Stimulated activated naive CD8-positive, alpha-beta T cell treated with anti-CD3 and anti-CD28 coated beads, Interleukin-15, Interleukin-2, amounts not matched to agents 100 U/mL and 50 U/mL, for 24 hours (primary cell): ENCODE measurements at regions not wholly inside any gene's neighbourhood (a gene's known extent, or its start where the extent isn't known, plus 50 kb on each side); places are given as distances from the start of the nearest gene placed in this dataset.

Experiments
- ATAC-seq: fragments of 150-1000 bp; cut with Tn5 transposase; one replicate; pipeline ENCODE4 v1.10.0; 2021
- DNase-seq: peaks from one replicate; pipeline ENCODE4 v3.0.0; 2021

DNA sequence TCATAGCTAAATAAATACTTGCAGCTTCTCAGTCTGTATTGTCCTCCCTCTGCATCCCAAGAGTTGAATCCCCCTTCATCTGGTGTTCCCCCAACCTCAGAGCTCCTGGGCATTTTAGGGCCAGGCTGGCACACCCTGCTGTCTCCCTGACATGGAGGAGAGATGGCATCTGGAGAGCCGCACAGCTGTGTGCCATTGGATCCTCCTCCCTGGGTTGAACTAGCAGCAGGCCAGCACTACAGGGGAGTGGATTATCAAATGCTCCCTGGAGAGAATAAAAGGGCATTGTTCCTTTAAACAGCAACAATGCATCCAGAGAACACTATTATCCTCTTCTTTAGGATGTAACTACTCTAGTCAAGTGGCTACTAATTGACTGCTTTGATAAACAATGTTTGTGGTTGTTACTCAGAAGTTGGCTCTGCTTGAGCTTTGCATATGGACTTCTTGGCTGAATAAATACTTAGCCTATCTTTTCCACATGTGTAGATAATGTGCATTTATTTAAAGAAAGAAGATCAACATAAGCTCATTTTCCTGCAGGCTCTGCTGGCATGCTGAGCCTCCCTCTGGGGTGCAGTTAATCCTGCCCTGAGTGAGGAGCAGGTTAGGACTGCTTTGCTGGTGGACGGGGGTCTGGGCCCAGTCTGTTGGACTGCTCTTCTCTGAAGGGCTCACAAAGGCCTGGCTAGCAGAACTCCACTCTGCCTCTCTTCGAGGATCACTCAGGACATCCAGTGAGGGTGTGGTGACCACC is 897.2 kb downstream of the TBC1D22A start:
- DNase-seq (no peak), ATAC-seq (no peak)

DNA sequence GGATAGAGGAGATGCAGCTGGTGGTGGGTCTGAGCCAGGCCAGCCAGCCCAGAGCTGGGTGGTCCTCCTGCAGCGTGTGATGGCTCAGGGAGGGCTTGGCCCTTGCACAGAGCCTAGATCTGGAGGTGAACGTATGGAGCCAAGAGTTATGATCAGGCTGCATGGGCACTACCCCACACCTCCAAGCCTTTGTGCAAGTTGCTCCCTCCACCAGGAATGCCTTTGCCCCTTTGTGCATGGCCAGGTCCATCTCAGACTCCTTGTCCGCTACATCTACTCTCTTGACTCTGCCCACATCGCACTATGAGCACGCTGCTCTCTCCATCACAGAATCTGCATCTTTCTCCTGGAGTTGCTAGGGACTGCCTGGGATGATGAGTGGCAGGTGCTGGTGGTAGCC is 895.7 kb downstream of the TBC1D22A start:
- DNase-seq, result no peak
- no peak for ATAC-seq

DNA sequence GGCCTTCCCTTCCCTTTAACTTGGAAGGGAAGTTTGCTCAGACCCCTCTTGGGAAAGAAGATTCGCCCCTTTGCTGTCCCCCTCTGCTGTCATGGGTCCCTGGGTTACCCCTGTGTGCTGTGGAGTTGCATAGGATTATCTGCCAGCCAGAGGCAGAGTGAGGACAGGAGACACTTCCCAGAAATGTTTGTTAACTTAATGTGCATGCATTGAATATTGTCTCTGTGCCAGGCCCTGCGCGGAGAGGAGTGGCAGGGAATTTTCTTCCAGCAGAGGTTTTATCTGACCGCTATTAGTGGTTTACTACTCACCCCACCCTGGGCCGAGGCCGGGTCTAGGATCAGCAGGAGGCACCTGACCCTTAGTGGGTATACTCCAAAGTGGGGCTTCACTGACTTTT is 894.8 kb downstream of the TBC1D22A start:
- no peak for ATAC-seq

DNA sequence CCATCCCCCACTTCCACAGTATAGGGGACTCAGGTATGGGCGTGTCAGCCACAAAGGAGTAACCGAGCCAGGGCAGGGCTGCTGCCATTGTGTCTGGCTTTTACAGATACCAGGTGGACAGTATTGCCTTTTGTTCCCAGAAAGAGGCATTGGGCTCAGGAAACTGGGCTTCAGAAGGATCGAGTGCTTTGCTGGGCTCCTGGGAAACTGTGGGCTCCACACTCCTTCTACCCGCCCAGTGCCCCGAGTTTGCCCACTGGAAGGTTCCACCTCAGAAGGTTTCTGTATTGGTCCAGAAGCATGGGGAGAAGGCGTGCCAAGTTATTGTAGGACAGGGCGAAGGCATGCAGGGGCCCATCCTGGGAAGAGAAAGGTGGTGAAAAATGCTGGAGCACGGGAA is 894.4 kb downstream of the TBC1D22A start:
- ATAC-seq, result no peak

More for the DNA sequence above, 894.8 kb downstream of the TBC1D22A start:
- DNase-seq, result no peak

DNA sequence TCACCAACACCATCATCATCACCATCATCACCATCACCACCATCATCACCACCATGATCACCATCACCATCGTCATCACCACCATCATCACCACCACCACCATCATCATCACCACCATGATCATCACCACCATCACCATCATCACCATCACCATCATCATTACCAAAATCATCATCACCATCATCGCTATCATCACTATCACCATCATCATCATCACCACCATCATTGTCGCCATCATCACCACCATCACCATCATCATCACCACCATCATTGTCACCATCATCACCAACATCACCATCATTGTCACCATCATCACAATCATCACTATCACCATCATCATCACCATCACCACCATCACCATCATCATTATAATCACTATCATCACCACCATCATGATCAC is 893.5 kb downstream of the TBC1D22A start:
- DNase-seq (no peak), ATAC-seq (no peak)

More for the DNA sequence above, 894.4 kb downstream of the TBC1D22A start:
- DNase-seq, result no peak

DNA sequence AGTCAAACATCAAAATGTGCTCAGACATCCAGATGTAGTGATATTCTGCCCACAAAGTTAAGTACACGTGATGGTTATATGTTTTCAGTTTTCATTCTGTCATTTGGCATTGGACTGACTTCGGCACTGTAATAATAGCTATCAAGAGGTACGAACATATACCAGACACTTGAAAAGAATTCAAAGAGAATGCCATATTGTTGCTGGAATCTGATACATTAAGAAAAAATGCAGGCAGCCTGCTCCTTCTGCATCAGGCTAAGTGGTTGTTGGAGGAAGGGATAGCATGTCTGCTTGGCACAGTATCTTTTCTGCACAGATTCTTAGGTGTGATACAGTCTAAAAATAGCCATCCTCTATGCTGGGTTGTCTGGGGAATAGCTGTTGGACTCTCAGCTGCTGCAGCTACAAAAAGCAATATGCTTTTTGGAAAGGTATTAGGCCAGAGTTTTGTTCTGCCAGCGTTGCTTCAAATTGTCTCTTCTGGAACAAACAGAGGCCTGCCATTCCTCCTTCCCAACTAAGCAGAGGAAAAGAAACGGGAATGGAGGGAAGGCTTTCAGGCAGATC is 892.6 kb downstream of the TBC1D22A start:
- no peak for ATAC-seq
- no peak for DNase-seq

DNA sequence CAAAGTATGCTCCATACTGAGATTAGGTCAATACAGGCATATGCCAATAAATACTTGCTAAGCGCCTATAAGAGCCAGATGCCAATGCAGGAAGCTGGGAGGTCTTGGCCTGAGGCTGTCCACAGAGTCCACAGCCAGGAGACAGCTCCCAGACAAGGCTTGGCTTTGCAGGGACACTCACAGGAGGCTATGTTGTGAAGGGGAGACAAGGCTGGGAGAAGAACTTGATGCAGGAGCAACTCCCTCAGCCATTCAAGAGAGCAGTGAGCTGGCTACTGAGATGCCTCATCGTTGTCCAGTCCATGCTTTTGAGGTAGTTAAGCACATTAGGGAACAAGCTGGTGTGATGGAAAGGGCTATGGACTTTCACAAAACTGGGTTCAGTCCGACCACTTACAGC is 891.5 kb downstream of the TBC1D22A start:
- DNase-seq, result no peak
- ATAC-seq, result no peak

DNA sequence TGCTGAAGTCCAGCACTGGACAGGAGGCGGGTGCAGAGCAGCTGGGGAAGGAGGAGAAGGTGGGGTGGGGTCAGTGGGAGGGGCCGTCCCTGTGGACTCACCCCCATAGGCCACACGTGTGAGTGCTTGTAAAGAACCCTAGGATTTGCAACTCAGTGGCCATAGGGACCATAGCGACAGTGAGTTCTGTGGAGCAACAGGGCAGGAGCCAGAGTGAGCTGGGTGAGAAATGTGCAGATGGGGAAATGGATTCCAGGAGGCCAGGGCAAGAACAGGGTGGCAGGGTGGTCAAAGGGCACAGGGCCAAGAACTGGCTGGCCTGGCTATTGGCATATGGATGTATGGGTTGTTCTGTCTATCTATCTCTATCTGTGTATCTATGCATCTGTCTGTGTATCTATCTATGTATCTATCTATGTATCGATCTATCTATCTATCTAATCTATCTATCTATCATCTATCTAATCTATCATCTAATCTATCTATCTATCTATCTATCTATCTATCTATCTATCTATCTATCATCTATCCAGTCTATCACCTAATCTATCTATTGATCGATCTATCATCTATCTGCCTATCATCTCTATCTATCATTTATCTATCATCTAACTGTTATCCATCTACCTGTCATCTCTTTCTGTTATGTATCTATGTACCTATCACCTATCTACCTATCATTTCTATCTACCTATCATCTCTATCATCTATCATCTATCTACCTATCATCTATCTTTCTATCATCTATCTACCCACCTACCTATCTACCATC is 889.0 kb downstream of the TBC1D22A start:
- ATAC-seq (no peak), DNase-seq (no peak)

DNA sequence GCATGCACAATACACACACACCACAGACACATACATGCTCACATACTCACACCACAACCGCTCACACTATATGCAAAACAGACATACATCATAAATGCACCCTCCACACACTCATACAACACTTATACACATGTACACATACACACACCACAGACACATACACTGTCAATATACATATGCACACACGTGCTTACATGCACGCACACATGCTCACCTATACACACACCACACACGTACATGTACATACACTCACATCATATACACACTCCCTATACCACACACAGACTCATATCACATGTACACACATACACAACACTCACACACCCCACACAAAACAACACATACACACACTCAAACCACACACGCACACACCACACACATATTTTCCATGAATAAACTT is 885.3 kb downstream of the TBC1D22A start:
- DNase-seq, result no peak
- no peak for ATAC-seq

DNA sequence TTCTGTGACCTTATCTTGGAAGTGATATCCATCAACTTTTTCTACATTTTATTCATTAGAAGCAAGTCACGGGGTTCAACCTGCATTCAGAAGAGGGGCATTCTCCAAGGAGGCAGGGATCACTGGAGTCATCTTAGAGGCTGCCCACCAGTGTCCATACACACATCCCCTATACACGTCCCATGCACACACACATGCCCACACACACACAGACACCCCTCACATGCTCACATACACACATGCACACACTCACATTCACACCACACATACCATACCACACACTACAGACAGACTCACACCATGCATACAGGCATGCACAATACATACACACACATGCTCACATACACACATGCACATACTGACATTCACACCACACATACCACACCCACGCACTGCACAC is 884.7 kb downstream of the TBC1D22A start:
- no peak for ATAC-seq

DNA sequence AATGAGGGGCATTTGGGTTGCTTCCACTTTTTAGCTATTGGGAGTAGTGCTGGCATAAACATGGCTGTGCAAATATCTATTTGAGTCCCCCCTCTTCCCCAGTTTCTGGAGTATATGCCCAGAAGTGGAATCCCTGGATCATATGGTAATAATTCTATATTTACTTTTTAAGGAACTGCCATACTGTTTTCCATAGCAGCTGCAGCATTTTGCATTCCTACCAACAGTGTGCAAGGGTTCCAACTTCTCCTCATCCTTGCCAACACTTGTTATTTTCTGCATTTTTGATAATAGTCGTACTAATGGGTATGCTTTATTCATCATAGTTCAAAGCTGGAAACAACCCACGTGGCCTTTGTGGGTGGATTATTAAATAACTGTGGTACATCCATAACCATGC is 883.5 kb downstream of the TBC1D22A start:
- no peak for DNase-seq
- no peak for ATAC-seq

More for the DNA sequence above, 884.7 kb downstream of the TBC1D22A start:
- no peak for DNase-seq

DNA sequence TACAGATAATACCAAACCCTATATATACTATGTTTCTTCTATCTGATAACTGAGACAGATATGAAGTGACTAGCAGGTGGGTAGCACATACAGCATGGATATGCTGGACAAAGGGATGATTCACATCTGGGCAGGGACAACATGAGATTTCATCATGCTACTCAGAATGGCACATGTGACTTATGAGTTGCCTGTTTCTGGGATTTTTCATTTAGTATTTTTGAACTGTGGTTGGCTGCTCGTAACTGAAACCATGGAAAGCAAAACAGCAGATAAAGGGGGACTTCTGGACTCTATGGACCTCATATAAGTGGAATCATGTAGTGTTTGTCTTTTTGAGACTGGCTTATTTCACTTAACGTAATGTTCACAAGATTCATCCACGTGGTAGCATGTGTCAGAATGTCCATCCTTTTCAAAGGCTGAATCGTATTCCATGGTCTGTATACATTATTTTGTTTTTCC is 883.0 kb downstream of the TBC1D22A start:
- DNase-seq, result no peak
- no peak for ATAC-seq

DNA sequence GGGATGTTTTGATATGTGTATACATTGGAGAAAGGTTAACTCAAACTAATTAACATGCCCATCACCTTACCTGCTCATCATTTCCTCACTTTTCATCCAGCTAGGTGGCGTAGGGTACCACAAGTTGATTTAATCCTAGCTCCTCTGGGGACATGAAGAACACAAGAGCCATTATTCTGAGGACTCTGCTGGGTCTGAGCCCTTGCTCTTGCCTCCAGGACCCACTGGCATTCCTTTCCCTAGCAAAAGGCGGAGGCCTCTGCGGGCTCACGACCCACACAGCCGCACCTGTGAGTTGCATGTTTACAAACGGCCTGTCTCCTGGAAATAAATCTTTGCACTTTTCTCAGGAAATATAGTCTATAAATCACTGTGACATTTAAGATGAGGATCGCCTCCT is 871.9 kb downstream of the TBC1D22A start:
- DNase-seq (no peak), ATAC-seq (no peak)

DNA sequence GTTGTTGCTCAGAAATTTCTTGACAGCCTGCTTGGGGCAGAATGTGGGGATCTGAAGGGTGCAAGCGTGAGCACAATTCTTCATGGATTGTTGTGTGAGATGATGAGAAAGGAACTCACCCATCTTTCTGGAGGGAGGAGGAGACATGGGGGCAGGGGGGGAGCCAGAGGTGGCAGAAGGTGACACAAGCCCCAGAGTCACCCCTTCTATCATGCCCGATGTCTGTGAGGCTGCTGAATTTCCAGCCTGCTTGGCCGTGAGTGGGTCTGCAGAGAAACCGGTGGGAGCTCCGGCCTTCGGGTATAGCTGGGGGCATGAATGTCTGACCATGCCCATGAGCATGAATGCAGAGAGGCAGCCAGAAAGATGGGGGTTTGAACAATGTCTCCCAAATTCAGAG is 870.7 kb downstream of the TBC1D22A start:
- no peak for DNase-seq
- ATAC-seq, result no peak

DNA sequence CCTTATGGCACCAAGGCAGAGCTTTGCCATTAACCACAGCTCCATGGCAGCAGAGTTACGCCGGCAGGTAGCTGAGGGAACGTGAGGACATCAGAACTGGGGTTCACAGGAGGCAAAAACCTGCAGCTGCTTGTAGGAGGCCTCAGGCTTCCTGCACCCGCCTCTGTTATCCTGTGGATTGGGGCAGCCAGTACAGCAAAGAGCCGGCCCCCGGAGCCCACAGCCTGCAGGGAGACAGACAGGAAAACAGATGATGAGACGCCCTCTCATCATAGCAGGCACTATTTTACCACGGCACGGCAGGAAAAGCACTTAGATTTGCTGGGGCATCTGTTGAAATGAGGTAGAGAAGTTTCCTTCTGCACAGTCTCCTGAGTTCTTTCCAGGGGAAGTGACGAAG is 870.3 kb downstream of the TBC1D22A start:
- ATAC-seq (no peak), DNase-seq (no peak)

DNA sequence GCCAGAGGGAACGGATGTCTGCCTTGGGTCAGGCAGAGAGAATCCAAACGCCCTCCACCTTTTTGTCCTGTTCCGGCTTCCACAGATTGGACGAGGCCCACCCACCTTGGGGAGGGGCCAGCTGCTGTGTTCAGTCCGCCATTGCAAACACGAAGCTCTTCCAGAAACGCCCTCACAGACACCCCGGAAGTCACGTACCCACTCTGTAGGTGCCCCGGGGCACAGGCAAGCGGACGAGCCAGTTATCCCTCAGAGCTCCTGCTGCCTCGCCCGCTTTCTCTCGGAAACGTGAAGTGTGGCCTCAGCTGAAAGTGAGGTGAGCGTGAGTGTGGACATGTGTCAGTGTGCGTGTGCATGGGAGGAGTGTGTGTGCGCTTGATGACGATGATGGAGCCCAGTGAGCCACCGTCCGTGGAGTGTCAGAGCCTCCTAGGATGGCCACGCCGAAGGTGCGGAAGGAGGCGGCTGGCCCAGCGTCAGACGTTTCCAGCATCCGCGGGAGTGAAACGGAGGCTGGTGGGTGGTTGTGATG is 869.2 kb downstream of the TBC1D22A start:
- no peak for ATAC-seq
- DNase-seq, result no peak

DNA sequence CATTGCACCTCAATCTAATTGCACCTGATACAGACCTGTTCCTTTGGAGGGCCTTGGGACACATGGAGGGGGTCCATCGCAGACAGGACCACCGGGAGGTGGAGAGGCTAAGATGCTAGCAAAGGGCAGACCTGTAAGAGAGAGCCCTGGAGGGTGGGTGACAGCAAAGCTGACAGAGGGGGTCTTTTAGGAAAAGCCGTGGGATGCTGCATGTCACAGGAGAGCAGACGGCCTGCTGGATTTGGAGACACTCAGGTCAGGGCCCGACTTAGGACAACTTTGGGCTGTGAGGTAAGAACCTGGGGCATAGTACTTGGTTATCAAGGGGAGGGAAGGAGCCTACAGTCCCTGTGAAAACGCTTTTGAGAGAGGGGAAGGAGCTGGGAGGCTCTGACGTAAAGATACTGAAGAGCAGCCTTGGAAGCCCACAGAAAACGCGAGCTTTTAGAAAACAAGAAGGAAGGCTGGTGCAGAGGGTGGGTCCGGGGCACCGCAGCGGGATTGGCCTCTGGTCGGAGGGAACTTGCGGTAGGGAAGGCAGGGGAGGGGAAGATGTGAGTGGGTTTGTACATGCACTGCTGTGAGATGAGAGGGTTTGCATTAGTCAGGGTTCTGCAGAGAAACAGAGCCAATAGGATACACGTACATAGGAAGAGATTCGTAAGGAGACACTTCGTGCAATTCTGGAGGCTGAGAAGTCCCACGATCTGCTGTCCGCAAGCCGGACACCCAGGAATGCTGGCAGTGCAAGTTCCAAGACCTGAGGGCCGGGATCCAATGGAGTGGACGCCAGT is 868.5 kb downstream of the TBC1D22A start:
- DNase-seq, result no peak
- no peak for ATAC-seq

DNA sequence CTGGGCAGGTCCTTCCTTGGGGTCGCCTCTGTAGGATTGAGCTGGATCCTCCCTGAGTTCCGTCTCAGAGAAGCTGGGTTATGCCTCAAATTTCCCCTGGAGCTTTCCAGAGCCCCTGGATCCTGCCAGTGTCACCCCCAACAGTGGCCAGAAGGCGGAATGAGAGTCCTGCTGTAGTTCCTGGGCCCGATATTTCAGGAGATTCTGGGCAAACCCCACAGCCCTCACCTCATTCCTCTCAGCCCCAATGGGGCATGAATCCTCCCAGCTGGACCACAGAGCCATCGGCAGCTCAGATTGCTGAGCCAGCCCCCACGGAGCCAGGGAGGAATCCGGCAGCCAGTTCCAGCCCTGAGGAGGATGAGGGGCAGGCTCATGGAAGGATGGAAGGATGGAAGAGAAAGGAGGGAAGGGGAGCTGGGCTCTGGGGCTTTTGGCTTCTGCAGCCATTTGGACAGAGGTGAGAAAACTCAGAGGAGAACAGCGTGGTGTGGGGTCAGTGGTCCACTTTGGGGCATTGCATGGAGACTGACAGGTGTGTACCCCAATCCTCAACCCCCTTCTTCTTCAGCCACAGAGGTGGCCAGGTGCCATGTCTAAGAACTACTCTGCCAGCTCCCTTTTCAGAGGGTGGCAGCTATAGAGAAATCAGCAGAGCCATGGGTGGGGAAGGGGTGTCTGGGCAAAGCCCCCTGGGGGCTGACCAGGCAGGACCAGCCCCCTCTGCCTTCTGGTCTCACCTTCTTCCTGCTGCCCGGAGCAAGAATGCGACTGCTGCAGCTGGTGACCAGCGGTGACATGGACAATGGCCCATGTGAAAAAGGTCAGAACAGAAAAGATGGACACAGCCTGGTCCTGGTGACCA is 867.6 kb downstream of the TBC1D22A start:
- DNase-seq (no peak), ATAC-seq (no peak)

DNA sequence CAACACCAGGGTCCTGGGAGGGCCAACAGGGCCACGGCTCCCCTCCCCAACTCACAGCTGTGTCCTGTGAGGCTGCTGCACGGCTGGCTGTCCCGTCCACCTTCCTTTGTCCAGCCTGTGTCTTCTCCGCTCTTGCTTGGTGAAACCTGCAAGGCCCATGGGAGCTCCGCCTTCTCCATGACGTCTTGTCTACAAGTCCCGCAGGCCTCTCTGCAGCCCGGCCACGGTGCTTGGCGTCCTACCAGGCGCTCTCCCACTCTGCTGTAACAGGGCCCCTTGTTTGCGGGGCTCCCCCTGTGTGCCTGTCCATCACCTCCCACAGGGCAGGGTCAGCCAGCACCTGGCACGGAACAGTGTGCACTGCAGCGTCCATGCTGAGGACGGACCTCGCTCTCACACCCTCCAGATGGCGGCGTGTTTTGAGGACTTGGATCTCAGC is 866.8 kb downstream of the TBC1D22A start:
- ATAC-seq, result no peak
- DNase-seq, result no peak

DNA sequence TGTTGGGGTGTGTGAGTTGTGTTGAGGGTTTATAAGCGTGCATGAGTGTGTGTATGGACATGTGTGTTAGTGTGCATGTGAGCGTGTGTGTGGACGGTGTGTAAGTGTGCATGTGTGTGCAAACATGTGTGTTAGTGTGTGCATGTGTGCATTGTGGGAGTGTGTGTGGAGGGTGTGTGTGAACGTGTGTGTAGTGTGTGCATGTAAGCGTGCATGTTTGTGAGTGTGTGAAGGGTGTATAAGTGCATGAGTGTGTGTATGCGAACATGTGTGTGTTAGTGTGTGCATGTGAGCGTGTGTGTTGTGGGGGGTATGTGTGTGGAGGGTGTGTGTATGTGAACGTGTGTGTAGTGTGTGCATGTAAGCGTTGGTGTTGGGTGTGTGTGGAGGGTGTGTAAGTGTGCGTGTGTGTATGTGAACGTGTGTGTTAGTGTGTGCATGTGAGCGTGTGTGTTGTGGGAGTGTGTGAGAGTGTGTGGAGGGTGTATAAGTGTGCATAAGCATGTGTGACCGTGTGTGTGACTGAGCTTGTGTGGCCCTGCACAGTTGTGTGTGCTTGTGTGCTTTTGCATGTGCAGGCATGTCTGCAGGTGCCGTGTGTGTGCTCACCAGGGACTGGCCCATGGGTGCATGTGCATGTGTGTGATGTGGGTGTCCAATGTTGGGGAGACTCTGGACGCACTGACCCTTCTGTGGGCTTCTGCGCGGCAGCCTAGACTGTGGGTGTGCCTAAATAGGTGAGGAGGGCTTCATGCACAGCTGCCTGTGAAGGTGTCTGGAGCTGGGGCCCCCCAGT is 866.2 kb downstream of the TBC1D22A start:
- ATAC-seq (no peak), DNase-seq (no peak)
